ENCODE measurements at regions not wholly inside any gene's neighbourhood (a gene's known extent, or its start where the extent isn't known, plus 50 kb on each side); places are given as distances from the start of the nearest gene placed in this dataset.

DNA sequence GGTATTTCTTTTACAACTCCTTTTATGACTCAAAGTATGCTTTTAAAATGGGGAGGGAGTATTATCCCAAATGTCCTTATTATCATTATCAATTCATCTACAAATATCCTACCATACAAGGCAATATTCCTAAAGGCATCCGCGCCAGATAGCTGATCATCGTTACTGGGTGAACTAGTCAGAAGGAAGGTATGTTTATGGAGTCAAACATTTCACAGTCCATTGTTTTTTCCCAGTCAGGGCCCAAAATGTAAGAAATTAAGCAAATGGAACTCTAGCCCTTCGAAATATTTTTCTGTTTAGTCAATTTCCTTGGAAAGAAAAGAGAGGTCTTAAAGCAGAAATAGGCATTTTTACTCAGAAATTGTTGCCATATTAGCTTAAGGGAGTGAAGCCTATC is 188.5 kb upstream of the CCNG1 start:
- intact Hi-C loops (cut with micrococcal nuclease) = no loop called here
- Mint-ChIP-seq H3K4me1 (no peaks in the 10 kb centered on the region), H3K36me3 (no peaks in the 10 kb centered on the region), H3K9me3 (peaks cover 7 to 16% of the 10 kb centered on the region in 2 donors), H3K4me3 (no peak overlapping the region), H3K27me3 (ENCODE audit: low read depth in 2 of 2) (no peaks in the 10 kb centered on the region), H3K27ac (no peak overlapping the region)
- H3K27ac ChIP-seq (ENCODE audit: low read length) = no peak overlapping the region
- TF ChIP-seq, protein P1, sequence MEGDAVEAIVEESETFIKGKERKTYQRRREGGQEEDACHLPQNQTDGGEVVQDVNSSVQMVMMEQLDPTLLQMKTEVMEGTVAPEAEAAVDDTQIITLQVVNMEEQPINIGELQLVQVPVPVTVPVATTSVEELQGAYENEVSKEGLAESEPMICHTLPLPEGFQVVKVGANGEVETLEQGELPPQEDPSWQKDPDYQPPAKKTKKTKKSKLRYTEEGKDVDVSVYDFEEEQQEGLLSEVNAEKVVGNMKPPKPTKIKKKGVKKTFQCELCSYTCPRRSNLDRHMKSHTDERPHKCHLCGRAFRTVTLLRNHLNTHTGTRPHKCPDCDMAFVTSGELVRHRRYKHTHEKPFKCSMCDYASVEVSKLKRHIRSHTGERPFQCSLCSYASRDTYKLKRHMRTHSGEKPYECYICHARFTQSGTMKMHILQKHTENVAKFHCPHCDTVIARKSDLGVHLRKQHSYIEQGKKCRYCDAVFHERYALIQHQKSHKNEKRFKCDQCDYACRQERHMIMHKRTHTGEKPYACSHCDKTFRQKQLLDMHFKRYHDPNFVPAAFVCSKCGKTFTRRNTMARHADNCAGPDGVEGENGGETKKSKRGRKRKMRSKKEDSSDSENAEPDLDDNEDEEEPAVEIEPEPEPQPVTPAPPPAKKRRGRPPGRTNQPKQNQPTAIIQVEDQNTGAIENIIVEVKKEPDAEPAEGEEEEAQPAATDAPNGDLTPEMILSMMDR (IDR thresholded peaks at IDR 0.05) = no peak
- H3K4me3 ChIP-seq (ENCODE audit: low read length) = no peak overlapping the region
- no peak for ATAC-seq
- no peaks in the 10 kb centered on the region for H3K36me3 ChIP-seq (ENCODE audit: control insufficient read depth, insufficient read depth, low read length)
- no peak for DNase-seq
- WGBS (ENCODE audit: insufficient coverage) = 60% methylated on average over 2 of the region's 4 CpGs
- no peaks in the 10 kb centered on the region for H3K4me1 ChIP-seq (ENCODE audit: control insufficient read depth, insufficient read depth, low read length)
- H3K9me3 ChIP-seq (ENCODE audit: control insufficient read depth, insufficient read depth, low read length) = no peaks in the 10 kb centered on the region
- H3K27me3 ChIP-seq (ENCODE audit: control insufficient read depth, insufficient read depth, low read length) = no peaks in the 10 kb centered on the region

DNA sequence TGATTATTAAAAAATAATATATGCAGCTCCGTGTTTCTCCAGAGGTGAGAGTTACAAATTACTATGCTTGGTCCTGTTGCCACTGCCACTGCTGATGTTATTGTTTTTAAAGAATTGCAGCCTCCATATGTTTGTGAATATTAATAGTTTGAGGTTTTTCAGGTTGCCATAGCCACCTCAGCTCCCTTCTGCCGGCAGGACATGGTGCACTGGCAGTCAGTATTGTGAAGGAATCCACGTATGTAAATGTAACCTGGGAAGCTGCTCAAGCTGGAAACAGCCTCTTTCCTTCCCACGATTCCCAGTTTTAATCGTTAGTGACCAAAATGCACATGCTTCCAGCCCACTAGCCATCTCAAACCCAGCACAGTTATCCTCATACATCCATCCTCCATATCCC is 184.4 kb upstream of the CCNG1 start:
- ATAC-seq = no peak
- H3K27me3 Mint-ChIP-seq (ENCODE audit: low read depth in 2 of 2) = no peaks in the 10 kb centered on the region
- no peak for DNase-seq
- 84% methylated on average over 5 of the region's 5 CpGs for WGBS (ENCODE audit: insufficient coverage)
- H3K27ac ChIP-seq (ENCODE audit: low read length) = no peak overlapping the region
- H3K4me1 Mint-ChIP-seq = no peaks in the 10 kb centered on the region
- no peaks in the 10 kb centered on the region for H3K9me3 ChIP-seq (ENCODE audit: control insufficient read depth, insufficient read depth, low read length)
- no peaks in the 10 kb centered on the region for H3K36me3 Mint-ChIP-seq
- H3K4me1 ChIP-seq (ENCODE audit: control insufficient read depth, insufficient read depth, low read length) = no peaks in the 10 kb centered on the region
- TF ChIP-seq, protein P1 (IDR thresholded peaks at IDR 0.05) = no peak
- no peak overlapping the region for H3K4me3 ChIP-seq (ENCODE audit: low read length)
- no peak overlapping the region for H3K4me3 Mint-ChIP-seq
- H3K27ac Mint-ChIP-seq = no peak overlapping the region
- intact Hi-C loops (cut with micrococcal nuclease) = no loop called here
- H3K27me3 ChIP-seq (ENCODE audit: control insufficient read depth, insufficient read depth, low read length) = no peaks in the 10 kb centered on the region
- peaks cover 2 to 9% of the 10 kb centered on the region in 2 donors for H3K9me3 Mint-ChIP-seq
- H3K36me3 ChIP-seq (ENCODE audit: control insufficient read depth, insufficient read depth, low read length) = no peaks in the 10 kb centered on the region

DNA sequence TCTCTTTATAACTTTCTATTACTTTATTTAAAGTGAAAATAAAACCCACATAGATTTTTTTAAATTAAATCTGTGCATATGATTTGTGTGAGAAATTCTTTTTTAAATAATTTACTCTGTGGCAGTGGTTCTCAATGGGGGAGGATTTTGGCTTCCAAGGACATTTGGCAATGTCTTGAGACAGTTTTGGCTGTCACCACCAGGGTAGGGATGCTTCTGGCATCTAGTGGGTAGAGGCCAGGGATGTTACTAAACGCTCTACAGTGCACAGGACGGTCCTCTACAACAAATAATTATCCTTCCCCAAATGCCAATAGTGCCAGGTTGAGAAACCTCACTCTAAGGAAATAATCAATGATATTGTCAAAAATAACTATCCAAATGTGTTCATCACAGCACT is 177.9 kb upstream of the CCNG1 start:
- Histone ChIP-seq H3K27me3 (ENCODE audit: control insufficient read depth, insufficient read depth, low read length) (no peaks in the 10 kb centered on the region), H3K4me1 (ENCODE audit: control insufficient read depth, insufficient read depth, low read length) (no peaks in the 10 kb centered on the region), H3K27ac (ENCODE audit: low read length) (no peak overlapping the region), H3K4me3 (ENCODE audit: low read length) (no peak overlapping the region), H3K36me3 (ENCODE audit: control insufficient read depth, insufficient read depth, low read length) (no peaks in the 10 kb centered on the region), H3K9me3 (ENCODE audit: control insufficient read depth, insufficient read depth, low read length) (no peaks in the 10 kb centered on the region)
- ATAC-seq (no peak), DNase-seq (no peak)
- no peak overlapping the region for H3K4me3 Mint-ChIP-seq
- no peaks in the 10 kb centered on the region for H3K36me3 Mint-ChIP-seq
- H3K4me1 Mint-ChIP-seq = no peaks in the 10 kb centered on the region
- H3K27me3 Mint-ChIP-seq (ENCODE audit: low read depth in 2 of 2) = no peaks in the 10 kb centered on the region
- H3K27ac Mint-ChIP-seq = no peak overlapping the region
- intact Hi-C loops (cut with micrococcal nuclease) = no loop called here
- peaks cover 0 to 8% of the 10 kb centered on the region in 2 donors for H3K9me3 Mint-ChIP-seq
- TF ChIP-seq, protein P1 (IDR thresholded peaks at IDR 0.05) = no peak
- WGBS (ENCODE audit: insufficient coverage) = no CpG with 5 or more reads among the region's 2 CpGs

DNA sequence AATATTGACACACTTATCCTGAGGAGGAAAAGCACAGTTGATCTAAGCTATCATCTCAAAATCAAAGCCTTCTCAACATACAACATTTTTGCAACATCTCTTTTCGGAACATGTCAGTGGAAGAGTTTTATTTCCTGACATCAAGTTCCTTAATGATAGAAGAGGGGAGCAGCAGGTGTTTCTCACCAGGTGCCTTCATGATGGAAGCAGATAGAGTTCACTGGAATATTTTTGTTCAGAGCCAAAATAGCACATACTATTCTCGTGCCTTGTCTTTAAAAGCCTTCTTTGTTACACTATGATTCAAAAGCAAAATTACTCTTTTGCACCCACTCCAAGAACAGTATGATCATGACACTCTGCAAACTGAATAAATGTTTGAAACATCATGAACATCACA is 176.9 kb upstream of the CCNG1 start:
- H3K36me3 Mint-ChIP-seq = no peaks in the 10 kb centered on the region
- DNase-seq (no peak), ATAC-seq (no peak)
- H3K27me3 Mint-ChIP-seq (ENCODE audit: low read depth in 2 of 2) = no peaks in the 10 kb centered on the region
- TF ChIP-seq, protein P1 (IDR thresholded peaks at IDR 0.05) = no peak
- Histone ChIP-seq H3K4me1 (ENCODE audit: control insufficient read depth, insufficient read depth, low read length) (no peaks in the 10 kb centered on the region), H3K27me3 (ENCODE audit: control insufficient read depth, insufficient read depth, low read length) (no peaks in the 10 kb centered on the region), H3K27ac (ENCODE audit: low read length) (no peak overlapping the region), H3K4me3 (ENCODE audit: low read length) (no peak overlapping the region), H3K9me3 (ENCODE audit: control insufficient read depth, insufficient read depth, low read length) (no peaks in the 10 kb centered on the region), H3K36me3 (ENCODE audit: control insufficient read depth, insufficient read depth, low read length) (no peaks in the 10 kb centered on the region)
- H3K4me3 Mint-ChIP-seq = no peak overlapping the region
- H3K27ac Mint-ChIP-seq = no peak overlapping the region
- H3K4me1 Mint-ChIP-seq = no peaks in the 10 kb centered on the region
- intact Hi-C loops (cut with micrococcal nuclease) = no loop called here
- 73% methylated on average over 2 of the region's 2 CpGs for WGBS (ENCODE audit: insufficient coverage)
- peaks cover 0 to 10% of the 10 kb centered on the region in 2 donors for H3K9me3 Mint-ChIP-seq

All from natural killer cell (primary cell).